SK-N-SH treated with all-trans-retinoic acid at 6 μM for 48 hours (cell line): ENCODE measurements at regions not wholly inside any gene's neighbourhood (a gene's known extent, or its start where the extent isn't known, plus 50 kb on each side); places are given as distances from the start of the nearest gene placed in this dataset.

Experiments
- ATAC-seq: fragments of 200-7000 bp; cut with Tn5 transposase; 3 replicates; pipeline ENCODE4 v1.9.1; 2020; ENCODE audit warnings: mild to moderate bottlenecking, moderate library complexity
- ARNTL ChIP-seq: fragments of 450-650 bp; formaldehyde crosslinking; IDR thresholded peaks from 2 replicates; pipeline ENCODE4 v1.5.0; 2020; ENCODE audit warnings: low read depth, mild to moderate bottlenecking, moderate library complexity, borderline replicate concordance
- BACH2 ChIP-seq: fragments of 250-450 bp; sonication (Bioruptor Pico); IDR thresholded peaks from 2 replicates; pipeline ENCODE4 v1.9.0; 2021; ENCODE audit warnings: mild to moderate bottlenecking, borderline replicate concordance
- CSDC2 ChIP-seq: fragments of 250-450 bp; sonication (Bioruptor Pico); IDR thresholded peaks from 2 replicates; pipeline ENCODE4 v1.5.0; 2020; ENCODE audit warnings: mild to moderate bottlenecking, moderate library complexity
- ESRRG ChIP-seq: fragments of 250-450 bp; sonication (Bioruptor Pico); IDR thresholded peaks from 2 replicates; pipeline ENCODE4 v1.6.1; 2021; ENCODE audit warnings: mild to moderate bottlenecking
- GLIS3 ChIP-seq: fragments of 250-450 bp; sonication (Bioruptor Pico); IDR thresholded peaks from 2 replicates; pipeline ENCODE4 v1.5.0; 2020; ENCODE audit warnings: mild to moderate bottlenecking, moderate library complexity
- ISL1 ChIP-seq: fragments of 250-450 bp; sonication (Bioruptor Pico); IDR thresholded peaks from 2 replicates; pipeline ENCODE4 v2.1.2; 2022; ENCODE audit warnings: mild to moderate bottlenecking, moderate library complexity
- OSR1 ChIP-seq: fragments of 250-450 bp; sonication (Bioruptor Pico); IDR thresholded peaks from 2 replicates; pipeline ENCODE4 v1.8.0; 2022; ENCODE audit warnings: moderate library complexity, mild to moderate bottlenecking, inconsistent platforms
- PATZ1 ChIP-seq: fragments of 250-450 bp; sonication (Bioruptor Pico); IDR thresholded peaks from 2 replicates; pipeline ENCODE4 v1.8.0; 2020; ENCODE audit warnings: mild to moderate bottlenecking, moderate library complexity, borderline replicate concordance
- POU6F1 ChIP-seq: fragments of 250-450 bp; sonication (Bioruptor Pico); IDR thresholded peaks from 2 replicates; pipeline ENCODE4 v1.8.0; 2021; ENCODE audit warnings: low read depth, mild to moderate bottlenecking, moderate library complexity, borderline replicate concordance
- PPARA ChIP-seq: fragments of 250-450 bp; sonication (Bioruptor Pico); IDR thresholded peaks from 2 replicates; pipeline ENCODE4 v1.5.0; 2020; ENCODE audit warnings: mild to moderate bottlenecking, borderline replicate concordance
- RARB ChIP-seq: fragments of 250-450 bp; sonication (Bioruptor Pico); IDR thresholded peaks from 2 replicates; pipeline ENCODE4 v1.8.0; 2021; ENCODE audit warnings: mild to moderate bottlenecking, moderate library complexity
- SNAI2 ChIP-seq: fragments of 250-450 bp; sonication (Bioruptor Pico); IDR thresholded peaks from 2 replicates; pipeline ENCODE4 v1.5.0; 2020; ENCODE audit warnings: mild to moderate bottlenecking, moderate library complexity
- TCF4 ChIP-seq: fragments of 250-450 bp; sonication (Bioruptor Pico); IDR thresholded peaks from 2 replicates; pipeline ENCODE4 v1.8.0; 2021; ENCODE audit warnings: mild to moderate bottlenecking, moderate library complexity, borderline replicate concordance
- TOX ChIP-seq: fragments of 250-450 bp; sonication (Bioruptor Pico); IDR thresholded peaks from 2 replicates; pipeline ENCODE4 v1.8.0; 2021; ENCODE audit warnings: mild to moderate bottlenecking, moderate library complexity, borderline replicate concordance
- TSHZ2 ChIP-seq: fragments of 250-450 bp; sonication (Bioruptor Pico); IDR thresholded peaks from 2 replicates; pipeline ENCODE4 v1.5.0; 2020; ENCODE audit warnings: mild to moderate bottlenecking, moderate library complexity
- ZC3H10 ChIP-seq: fragments of 250-450 bp; sonication (Bioruptor Pico); IDR thresholded peaks from 2 replicates; pipeline ENCODE4 v1.5.1; 2021; ENCODE audit warnings: mild to moderate bottlenecking, moderate library complexity
- ZFP3 ChIP-seq: fragments of 250-450 bp; sonication (Bioruptor Pico); IDR thresholded peaks from 2 replicates; pipeline ENCODE4 v1.5.0; 2020; ENCODE audit warnings: mild to moderate bottlenecking, moderate library complexity
- ZFP30 ChIP-seq: fragments of 450-650 bp; formaldehyde crosslinking; IDR thresholded peaks from 2 replicates; pipeline ENCODE4 v1.5.0; 2022; ENCODE audit warnings: mild to moderate bottlenecking, moderate library complexity
- ZNF565 ChIP-seq: fragments of 450-650 bp; formaldehyde crosslinking; conservative IDR thresholded peaks from 2 replicates; pipeline ENCODE4 v1.5.0; 2020; ENCODE audit warnings: low read depth, mild to moderate bottlenecking, moderate library complexity
- ZNF70 ChIP-seq: fragments of 450-650 bp; formaldehyde crosslinking; IDR thresholded peaks from 2 replicates; pipeline ENCODE4 v1.5.0; 2020; ENCODE audit warnings: mild to moderate bottlenecking, moderate library complexity
- ZNF8 ChIP-seq: fragments of 450-650 bp; formaldehyde crosslinking; IDR thresholded peaks from 2 replicates; pipeline ENCODE4 v1.5.0; 2020; ENCODE audit warnings: mild to moderate bottlenecking, moderate library complexity

- TF ChIP-seq TOX (no peak), RARB (CRISPR knock-in tag) (no peak), OSR1 (no peak), TSHZ2 (no peak), SNAI2 (CRISPR knock-in tag) (no peak), ZFP3 (CRISPR knock-in tag) (no peak), ZNF565 (CRISPR knock-in tag) (no peak), GLIS3 (CRISPR knock-in tag) (no peak), ZNF8 (CRISPR knock-in tag) (no peak), POU6F1 (CRISPR knock-in tag) (no peak), PPARA (CRISPR knock-in tag) (no peak), PATZ1 (CRISPR knock-in tag) (no peak), BACH2 (no peak), CSDC2 (CRISPR knock-in tag) (no peak), ARNTL (CRISPR knock-in tag) (no peak), ZNF70 (CRISPR knock-in tag) (no peak), ISL1 (CRISPR knock-in tag) (no peak), ESRRG (no peak)
- TF ChIP-seq, all 23 proteins: peak for 0
- ATAC-seq: no peak
Measured at GRCh38 chr4:164215113-164215741, 538.7 kb upstream of the SMIM31 start.

GRCh38 chr4:164221631-164222030 lies 532.3 kb upstream of the SMIM31 start:
- no peak for ATAC-seq
- TF ChIP-seq BACH2 (no peak), TCF4 (CRISPR knock-in tag) (no peak), GLIS3 (CRISPR knock-in tag) (no peak), ZFP3 (CRISPR knock-in tag) (no peak), ARNTL (CRISPR knock-in tag) (no peak), ZNF8 (CRISPR knock-in tag) (no peak), CSDC2 (CRISPR knock-in tag) (no peak), RARB (CRISPR knock-in tag) (no peak), ZNF70 (CRISPR knock-in tag) (no peak), OSR1 (no peak)

GRCh38 chr4:164224871-164225270 lies 529.1 kb upstream of the SMIM31 start:
- TF ChIP-seq ZNF8 (CRISPR knock-in tag) (no peak), PATZ1 (CRISPR knock-in tag) (no peak), TOX (no peak), CSDC2 (CRISPR knock-in tag) (no peak), SNAI2 (CRISPR knock-in tag) (no peak), ZFP3 (CRISPR knock-in tag) (no peak), ESRRG (no peak)
- no peak for ATAC-seq

- no peak for ATAC-seq
- TF ChIP-seq TOX (no peak), ESRRG (no peak), ZFP30 (no peak), ZC3H10 (CRISPR knock-in tag) (no peak), ZNF8 (CRISPR knock-in tag) (no peak)
Measured at GRCh38 chr4:164229255-164229654, 524.7 kb upstream of the SMIM31 start.
